ENCODE measurements at regions not wholly inside any gene's neighbourhood (a gene's known extent, or its start where the extent isn't known, plus 50 kb on each side); places are given as distances from the start of the nearest gene placed in this dataset.

- H3K9me2 ChIP-seq (replicated peaks; ENCODE audit: low read depth, low read length) = no peaks in the 10 kb centered on the region
- H2AFZ ChIP-seq (ENCODE audit: low read length) = no peak overlapping the region
- H3K9me3 ChIP-seq (ENCODE audit: insufficient read depth, low read depth, low read length) = no peaks in the 10 kb centered on the region
- no peaks in the 10 kb centered on the region for H3K27me3 ChIP-seq (ENCODE audit: insufficient read depth, low read length, poor library complexity, severe bottlenecking)
- no peaks in the 10 kb centered on the region for H4K20me1 ChIP-seq (ENCODE audit: insufficient read depth, low read length, poor library complexity, severe bottlenecking)
- H3K4me1 ChIP-seq (ENCODE audit: insufficient read depth, low read length, poor library complexity, severe bottlenecking) = no peaks in the 10 kb centered on the region
- no peaks in the 10 kb centered on the region for H3K36me3 ChIP-seq (ENCODE audit: insufficient read depth, low read length)
- no peak overlapping the region for H3K4me3 ChIP-seq (ENCODE audit: low read length, poor library complexity, severe bottlenecking)
- H3K9ac ChIP-seq (ENCODE audit: low read depth, low read length, poor library complexity, severe bottlenecking) = no peak overlapping the region
- no peaks in the 10 kb centered on the region for H3F3A ChIP-seq (ENCODE audit: low read depth)
- TF ChIP-seq CTCF (conservative IDR thresholded peaks at IDR 0.05; ENCODE audit: low read length) = no peak
- no peak for TF ChIP-seq EZH2phosphoT487 (IDR thresholded peaks at IDR 0.05; ENCODE audit: borderline replicate concordance)
- H3K79me2 ChIP-seq (ENCODE audit: insufficient read depth, low read length) = no peaks in the 10 kb centered on the region
- no peak overlapping the region for H3K4me2 ChIP-seq (ENCODE audit: low read depth, low read length, poor library complexity, severe bottlenecking)
These were observed 92.5 kb downstream of the ZIC5 start for GRCh38 chr13:99878921-99879610.

- Histone ChIP-seq H4K20me1 (ENCODE audit: insufficient read depth, low read length, poor library complexity, severe bottlenecking) (no peaks in the 10 kb centered on the region), H2AFZ (ENCODE audit: low read length) (no peak overlapping the region), H3K79me2 (ENCODE audit: insufficient read depth, low read length) (no peaks in the 10 kb centered on the region), H3K4me3 (ENCODE audit: low read length, poor library complexity, severe bottlenecking) (no peak overlapping the region), H3K9me3 (ENCODE audit: insufficient read depth, low read depth, low read length) (no peaks in the 10 kb centered on the region), H3K27me3 (ENCODE audit: insufficient read depth, low read length, poor library complexity, severe bottlenecking) (no peaks in the 10 kb centered on the region), H3K4me2 (ENCODE audit: low read depth, low read length, poor library complexity, severe bottlenecking) (no peak overlapping the region), H3K36me3 (ENCODE audit: insufficient read depth, low read length) (no peaks in the 10 kb centered on the region), H3F3A (ENCODE audit: low read depth) (no peaks in the 10 kb centered on the region), H3K9ac (ENCODE audit: low read depth, low read length, poor library complexity, severe bottlenecking) (no peak overlapping the region), H3K9me2 (replicated peaks; ENCODE audit: low read depth, low read length) (no peaks in the 10 kb centered on the region), H3K4me1 (ENCODE audit: insufficient read depth, low read length, poor library complexity, severe bottlenecking) (no peaks in the 10 kb centered on the region)
- TF ChIP-seq CTCF (conservative IDR thresholded peaks at IDR 0.05; ENCODE audit: low read length) (no peak), EZH2phosphoT487 (IDR thresholded peaks at IDR 0.05; ENCODE audit: borderline replicate concordance) (no peak)
These were observed 94.9 kb downstream of the ZIC5 start for GRCh38 chr13:99876651-99877050.

GRCh38 chr13:99875391-99875790, 96.2 kb downstream of the ZIC5 start:
- Histone ChIP-seq H3K36me3 (ENCODE audit: insufficient read depth, low read length) (no peaks in the 10 kb centered on the region), H3K4me1 (ENCODE audit: insufficient read depth, low read length, poor library complexity, severe bottlenecking) (no peaks in the 10 kb centered on the region), H3K9ac (ENCODE audit: low read depth, low read length, poor library complexity, severe bottlenecking) (no peak overlapping the region), H4K20me1 (ENCODE audit: insufficient read depth, low read length, poor library complexity, severe bottlenecking) (no peaks in the 10 kb centered on the region), H3K4me2 (ENCODE audit: low read depth, low read length, poor library complexity, severe bottlenecking) (no peak overlapping the region), H2AFZ (ENCODE audit: low read length) (no peak overlapping the region), H3K27me3 (ENCODE audit: insufficient read depth, low read length, poor library complexity, severe bottlenecking) (no peaks in the 10 kb centered on the region), H3K9me3 (ENCODE audit: insufficient read depth, low read depth, low read length) (no peaks in the 10 kb centered on the region), H3K4me3 (ENCODE audit: low read length, poor library complexity, severe bottlenecking) (no peak overlapping the region), H3F3A (ENCODE audit: low read depth) (no peaks in the 10 kb centered on the region), H3K9me2 (replicated peaks; ENCODE audit: low read depth, low read length) (no peaks in the 10 kb centered on the region), H3K79me2 (ENCODE audit: insufficient read depth, low read length) (no peaks in the 10 kb centered on the region)
- TF ChIP-seq CTCF (conservative IDR thresholded peaks at IDR 0.05; ENCODE audit: low read length) = no peak
- no peak for TF ChIP-seq EZH2phosphoT487 (IDR thresholded peaks at IDR 0.05; ENCODE audit: borderline replicate concordance)

Measured in Loucy (cell line).